ENCODE measurements at regions not wholly inside any gene's neighbourhood (a gene's known extent, or its start where the extent isn't known, plus 50 kb on each side); places are given as distances from the start of the nearest gene placed in this dataset.

DNA sequence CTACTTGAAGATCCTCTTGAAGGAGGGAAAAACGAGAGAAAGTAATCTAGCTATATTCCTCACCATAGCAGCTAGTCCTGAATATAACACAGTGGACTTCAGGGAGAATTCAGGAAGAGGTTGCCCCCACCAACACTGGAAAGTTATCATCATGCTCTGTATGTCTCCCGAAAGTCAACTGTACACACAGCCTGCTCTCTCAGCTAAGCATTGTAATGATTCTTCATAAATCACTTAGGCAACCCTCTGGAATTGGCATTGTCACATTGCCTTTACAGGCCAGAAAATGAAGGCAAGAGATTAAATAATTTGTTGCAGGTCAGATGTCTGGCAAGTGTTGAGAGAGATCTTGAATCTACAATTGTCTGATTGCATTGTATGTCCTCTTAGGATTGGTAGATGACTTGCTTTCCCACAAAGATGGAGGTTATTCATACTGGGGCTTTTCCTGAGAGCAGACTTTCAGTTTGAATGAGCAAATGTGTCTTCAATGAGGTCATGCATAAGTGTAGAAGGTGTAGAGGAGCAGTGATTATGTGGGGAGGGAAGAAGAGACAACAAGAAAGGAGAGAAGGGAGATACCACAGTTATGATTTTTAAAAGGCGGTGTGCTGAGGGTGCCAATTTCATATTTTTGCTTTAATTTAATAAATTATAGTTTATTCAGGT, 667.2 kb downstream of the DCDC2C start:
- TF ChIP-seq EZH2 (IDR thresholded peaks at IDR 0.05; ENCODE audit: low read depth) (no peak), CTCF (conservative IDR thresholded peaks at IDR 0.05) (no peak)
